HUES64 (cell line): ENCODE measurements at regions not wholly inside any gene's neighbourhood (a gene's known extent, or its start where the extent isn't known, plus 50 kb on each side); places are given as distances from the start of the nearest gene placed in this dataset.

ENCODE experiments used
- H3K27ac ChIP-seq: 2 replicates; pipeline ENCODE4 v1.7.0; 2013; ENCODE audit warnings: low read depth, low read length, inconsistent platforms
- H3K27me3 ChIP-seq: 2 replicates; pipeline ENCODE4 v1.6.1; 2013; ENCODE audit warnings: mild to moderate bottlenecking, low read length; ENCODE audit not compliant: insufficient read depth
- H3K36me3 ChIP-seq: 2 replicates; pipeline ENCODE4 v1.6.1; 2013; ENCODE audit warnings: mild to moderate bottlenecking, low read length; ENCODE audit not compliant: insufficient read depth
- H3K4me1 ChIP-seq: 2 replicates; pipeline ENCODE4 v1.6.1; 2013; ENCODE audit warnings: mild to moderate bottlenecking, low read length, moderate library complexity; ENCODE audit not compliant: insufficient read depth
- H3K4me3 ChIP-seq: 2 replicates; pipeline ENCODE4 v1.5.1; 2013; ENCODE audit warnings: mild to moderate bottlenecking, low read length, moderate library complexity
- H3K9ac ChIP-seq: 2 replicates; pipeline ENCODE4 v1.6.1; 2013; ENCODE audit warnings: mild to moderate bottlenecking, low read depth, low read length
- H3K9me3 ChIP-seq: 2 replicates; pipeline ENCODE4 v1.6.1; 2013; ENCODE audit warnings: low read depth, low read length; ENCODE audit not compliant: insufficient read depth
- WGBS: fragments of 150-250, 120-280 bp; methylation state at CpG from one replicate; pipeline ENCODE4 v1.1.7; 2013; ENCODE audit warnings: missing lambda C conversion rate; 5-methylcytosine and 5-hydroxymethylcytosine counted together

- Histone ChIP-seq H3K9ac (no peak overlapping the region), H3K27ac (no peak overlapping the region), H3K4me1 (peaks cover 15% of the 10 kb centered on the region), H3K9me3 (no peaks in the 10 kb centered on the region), H3K36me3 (no peaks in the 10 kb centered on the region), H3K27me3 (no peaks in the 10 kb centered on the region), H3K4me3 (no peak overlapping the region)
- WGBS = 76% methylated on average over 5 of the region's 5 CpGs
These were observed 400.5 kb downstream of the PDGFC start for GRCh38 chr4:156571146-156571545.

GRCh38 chr4:156569535-156569934 lies 402.1 kb downstream of the PDGFC start:
- Histone ChIP-seq H3K4me3 (no peak overlapping the region), H3K27ac (no peak overlapping the region), H3K36me3 (no peaks in the 10 kb centered on the region), H3K9ac (no peak overlapping the region), H3K4me1 (peaks cover 15% of the 10 kb centered on the region), H3K9me3 (no peaks in the 10 kb centered on the region), H3K27me3 (no peaks in the 10 kb centered on the region)
- WGBS = 84% methylated on average over 2 of the region's 2 CpGs

- no peaks in the 10 kb centered on the region for H3K36me3 ChIP-seq
- peaks cover 15% of the 10 kb centered on the region for H3K4me1 ChIP-seq
- 28% methylated on average over 2 of the region's 2 CpGs for WGBS
- H3K9ac ChIP-seq = no peak overlapping the region
- no peak overlapping the region; the same call in 1 of the 2 replicates for H3K27ac ChIP-seq
- H3K27me3 ChIP-seq = no peaks in the 10 kb centered on the region
- H3K9me3 ChIP-seq = no peaks in the 10 kb centered on the region
- no peak overlapping the region for H3K4me3 ChIP-seq
These were observed 403.1 kb downstream of the PDGFC start for GRCh38 chr4:156568484-156568883.

- H3K9ac ChIP-seq = no peak overlapping the region
- peaks cover 15% of the 10 kb centered on the region for H3K4me1 ChIP-seq
- no peaks in the 10 kb centered on the region for H3K36me3 ChIP-seq
- 84% methylated on average over 4 of the region's 4 CpGs for WGBS
- H3K27me3 ChIP-seq = no peaks in the 10 kb centered on the region
- H3K27ac ChIP-seq = no peak overlapping the region
- no peaks in the 10 kb centered on the region for H3K9me3 ChIP-seq
- no peak overlapping the region for H3K4me3 ChIP-seq
These were observed 403.6 kb downstream of the PDGFC start for GRCh38 chr4:156568041-156568440.

- Histone ChIP-seq H3K9me3 (no peaks in the 10 kb centered on the region), H3K27me3 (no peaks in the 10 kb centered on the region), H3K9ac (no peak overlapping the region), H3K27ac (no peak overlapping the region), H3K36me3 (no peaks in the 10 kb centered on the region), H3K4me1 (no peaks in the 10 kb centered on the region), H3K4me3 (no peak overlapping the region)
- WGBS = 94% methylated on average over 2 of the region's 2 CpGs
These were observed 410.9 kb downstream of the PDGFC start for GRCh38 chr4:156560701-156561100.

GRCh38 chr4:156559346-156559745 lies 412.3 kb downstream of the PDGFC start:
- no peaks in the 10 kb centered on the region for H3K4me1 ChIP-seq
- H3K9me3 ChIP-seq = no peaks in the 10 kb centered on the region
- H3K27ac ChIP-seq = no peak overlapping the region
- H3K4me3 ChIP-seq = no peak overlapping the region
- 90% methylated on average over 3 of the region's 3 CpGs for WGBS
- H3K27me3 ChIP-seq = no peaks in the 10 kb centered on the region
- H3K9ac ChIP-seq = no peak overlapping the region
- H3K36me3 ChIP-seq = no peaks in the 10 kb centered on the region

- 93% methylated on average over 7 of the region's 7 CpGs for WGBS
- H3K27me3 ChIP-seq = no peaks in the 10 kb centered on the region
- H3K9me3 ChIP-seq = no peaks in the 10 kb centered on the region
- H3K9ac ChIP-seq = no peak overlapping the region
- no peak overlapping the region for H3K4me3 ChIP-seq
- no peaks in the 10 kb centered on the region for H3K36me3 ChIP-seq
- no peaks in the 10 kb centered on the region for H3K4me1 ChIP-seq
- H3K27ac ChIP-seq = no peak overlapping the region
These were observed 413.1 kb downstream of the PDGFC start for GRCh38 chr4:156558373-156559025.

- Histone ChIP-seq H3K27ac (no peak overlapping the region), H3K9ac (no peak overlapping the region), H3K4me1 (no peaks in the 10 kb centered on the region), H3K27me3 (no peaks in the 10 kb centered on the region), H3K36me3 (no peaks in the 10 kb centered on the region), H3K9me3 (no peaks in the 10 kb centered on the region), H3K4me3 (no peak overlapping the region)
- WGBS = 96% methylated on average over 3 of the region's 3 CpGs
These were observed 413.7 kb downstream of the PDGFC start for GRCh38 chr4:156557920-156558319.

- Histone ChIP-seq H3K36me3 (no peaks in the 10 kb centered on the region), H3K27me3 (no peaks in the 10 kb centered on the region), H3K4me1 (no peaks in the 10 kb centered on the region), H3K9ac (no peak overlapping the region), H3K9me3 (no peaks in the 10 kb centered on the region), H3K27ac (no peak overlapping the region), H3K4me3 (no peak overlapping the region)
- no CpG with 5 or more reads among the region's 1 CpG for WGBS
These were observed 415.3 kb downstream of the PDGFC start for GRCh38 chr4:156556336-156556735.

GRCh38 chr4:156553659-156554058 lies 417.9 kb downstream of the PDGFC start:
- H3K36me3 ChIP-seq = no peaks in the 10 kb centered on the region
- no peak overlapping the region for H3K4me3 ChIP-seq
- H3K9ac ChIP-seq = no peak overlapping the region
- H3K27ac ChIP-seq = no peak overlapping the region
- H3K27me3 ChIP-seq = no peaks in the 10 kb centered on the region
- no peaks in the 10 kb centered on the region for H3K9me3 ChIP-seq
- 100% methylated on average over 1 of the region's 1 CpG for WGBS
- H3K4me1 ChIP-seq = no peaks in the 10 kb centered on the region

GRCh38 chr4:156547891-156548290 lies 423.7 kb downstream of the PDGFC start:
- no peaks in the 10 kb centered on the region for H3K36me3 ChIP-seq
- H3K9me3 ChIP-seq = no peaks in the 10 kb centered on the region
- H3K9ac ChIP-seq = no peak overlapping the region
- no peaks in the 10 kb centered on the region for H3K27me3 ChIP-seq
- H3K4me1 ChIP-seq = no peaks in the 10 kb centered on the region; the same call in 1 of the 2 replicates
- H3K27ac ChIP-seq = no peak overlapping the region
- no peak overlapping the region for H3K4me3 ChIP-seq
- 94% methylated on average over 2 of the region's 2 CpGs for WGBS

- no peaks in the 10 kb centered on the region for H3K36me3 ChIP-seq
- no peaks in the 10 kb centered on the region for H3K9me3 ChIP-seq
- H3K27me3 ChIP-seq = no peaks in the 10 kb centered on the region
- H3K27ac ChIP-seq = no peak overlapping the region
- no peak overlapping the region for H3K9ac ChIP-seq
- H3K4me3 ChIP-seq = no peak overlapping the region
- WGBS = 89% methylated on average over 1 of the region's 2 CpGs
- H3K4me1 ChIP-seq = no peaks in the 10 kb centered on the region; the same call in 1 of the 2 replicates
These were observed 424.2 kb downstream of the PDGFC start for GRCh38 chr4:156547439-156547838.
